Parathyroid adenoma (tissue), 2 donors: ENCODE measurements at regions not wholly inside any gene's neighbourhood (a gene's known extent, or its start where the extent isn't known, plus 50 kb on each side); places are given as distances from the start of the nearest gene placed in this dataset.

Experiments used
- H2AFZ ChIP-seq: fragments of 300-600 bp; sonication (generic); one replicate; pipeline ENCODE4 v1.7.0; 2017; ENCODE audit warnings: antibody characterized with exemption, mild to moderate bottlenecking
- H3K27ac ChIP-seq: fragments of 300-600 bp; sonication (generic); one replicate; pipeline ENCODE4 v1.7.0; 2017
- H3K27me3 ChIP-seq: fragments of 300-600 bp; sonication (generic); one replicate; pipeline ENCODE4 v1.7.0; 2017; ENCODE audit warnings: low read length; ENCODE audit not compliant: control insufficient read depth, insufficient read depth
- H3K36me3 ChIP-seq: fragments of 300-600 bp; sonication (generic); one replicate; pipeline ENCODE4 v1.7.0; 2017; ENCODE audit warnings: low read length; ENCODE audit not compliant: control insufficient read depth, insufficient read depth
- H3K4me1 ChIP-seq: fragments of 300-600 bp; sonication (generic); one replicate; pipeline ENCODE4 v1.7.0; 2017; ENCODE audit warnings: control low read depth
- H3K4me2 ChIP-seq: fragments of 300-600 bp; sonication (generic); one replicate; pipeline ENCODE4 v1.7.0; 2017; ENCODE audit warnings: low read length
- H3K4me3 ChIP-seq: fragments of 300-600 bp; sonication (generic); one replicate; pipeline ENCODE4 v1.7.0; 2017; ENCODE audit warnings: low read depth, low read length
- H3K79me2 ChIP-seq: fragments of 300-600 bp; sonication (generic); one replicate; pipeline ENCODE4 v1.7.0; 2017; ENCODE audit warnings: control low read depth
- H3K9ac ChIP-seq: fragments of 300-600 bp; sonication (generic); one replicate; pipeline ENCODE4 v1.7.0; 2017; ENCODE audit warnings: mild to moderate bottlenecking
- H3K9me3 ChIP-seq: fragments of 300-600 bp; sonication (generic); one replicate; pipeline ENCODE4 v1.7.0; 2017; ENCODE audit warnings: low read length; ENCODE audit not compliant: control insufficient read depth
- TF ChIP-seq, protein P1 (sequence below): fragments of 300-600 bp; sonication (generic); IDR thresholded peaks from one replicate; pipeline ENCODE4 v1.7.0; 2017; ENCODE audit warnings: antibody characterized with exemption, mild to moderate bottlenecking
- donor health status: primary hyperparathyroidism.

DNA sequence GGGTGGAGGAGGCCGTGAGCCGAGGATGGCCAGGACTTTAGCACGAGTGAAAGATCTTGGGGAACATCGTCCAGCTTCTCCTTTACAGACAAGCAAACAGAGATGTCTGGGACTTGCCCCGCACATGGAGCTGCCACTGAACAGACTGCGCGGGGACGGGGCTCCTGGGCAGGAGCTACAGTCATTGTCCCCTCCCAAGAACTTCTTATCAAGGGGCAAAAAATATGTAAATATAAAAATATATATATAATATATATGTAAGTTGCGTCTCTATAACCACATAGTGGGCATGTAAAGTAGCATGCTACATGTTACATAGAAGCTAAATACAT, 245.0 kb upstream of the SALL3 start:
- no peak overlapping the region for H3K27ac ChIP-seq
- H3K27me3 ChIP-seq: peaks cover 3% of the 10 kb centered on the region
- no peak overlapping the region for H3K4me2 ChIP-seq
- TF ChIP-seq, protein P1, sequence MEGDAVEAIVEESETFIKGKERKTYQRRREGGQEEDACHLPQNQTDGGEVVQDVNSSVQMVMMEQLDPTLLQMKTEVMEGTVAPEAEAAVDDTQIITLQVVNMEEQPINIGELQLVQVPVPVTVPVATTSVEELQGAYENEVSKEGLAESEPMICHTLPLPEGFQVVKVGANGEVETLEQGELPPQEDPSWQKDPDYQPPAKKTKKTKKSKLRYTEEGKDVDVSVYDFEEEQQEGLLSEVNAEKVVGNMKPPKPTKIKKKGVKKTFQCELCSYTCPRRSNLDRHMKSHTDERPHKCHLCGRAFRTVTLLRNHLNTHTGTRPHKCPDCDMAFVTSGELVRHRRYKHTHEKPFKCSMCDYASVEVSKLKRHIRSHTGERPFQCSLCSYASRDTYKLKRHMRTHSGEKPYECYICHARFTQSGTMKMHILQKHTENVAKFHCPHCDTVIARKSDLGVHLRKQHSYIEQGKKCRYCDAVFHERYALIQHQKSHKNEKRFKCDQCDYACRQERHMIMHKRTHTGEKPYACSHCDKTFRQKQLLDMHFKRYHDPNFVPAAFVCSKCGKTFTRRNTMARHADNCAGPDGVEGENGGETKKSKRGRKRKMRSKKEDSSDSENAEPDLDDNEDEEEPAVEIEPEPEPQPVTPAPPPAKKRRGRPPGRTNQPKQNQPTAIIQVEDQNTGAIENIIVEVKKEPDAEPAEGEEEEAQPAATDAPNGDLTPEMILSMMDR: no peak
- no peaks in the 10 kb centered on the region for H3K4me1 ChIP-seq
- H3K4me3 ChIP-seq: no peak overlapping the region
- H3K9me3 ChIP-seq: no peaks in the 10 kb centered on the region
- H3K36me3 ChIP-seq: no peaks in the 10 kb centered on the region
- no peak overlapping the region for H3K9ac ChIP-seq
- no peaks in the 10 kb centered on the region for H3K79me2 ChIP-seq
- no peak overlapping the region for H2AFZ ChIP-seq

DNA sequence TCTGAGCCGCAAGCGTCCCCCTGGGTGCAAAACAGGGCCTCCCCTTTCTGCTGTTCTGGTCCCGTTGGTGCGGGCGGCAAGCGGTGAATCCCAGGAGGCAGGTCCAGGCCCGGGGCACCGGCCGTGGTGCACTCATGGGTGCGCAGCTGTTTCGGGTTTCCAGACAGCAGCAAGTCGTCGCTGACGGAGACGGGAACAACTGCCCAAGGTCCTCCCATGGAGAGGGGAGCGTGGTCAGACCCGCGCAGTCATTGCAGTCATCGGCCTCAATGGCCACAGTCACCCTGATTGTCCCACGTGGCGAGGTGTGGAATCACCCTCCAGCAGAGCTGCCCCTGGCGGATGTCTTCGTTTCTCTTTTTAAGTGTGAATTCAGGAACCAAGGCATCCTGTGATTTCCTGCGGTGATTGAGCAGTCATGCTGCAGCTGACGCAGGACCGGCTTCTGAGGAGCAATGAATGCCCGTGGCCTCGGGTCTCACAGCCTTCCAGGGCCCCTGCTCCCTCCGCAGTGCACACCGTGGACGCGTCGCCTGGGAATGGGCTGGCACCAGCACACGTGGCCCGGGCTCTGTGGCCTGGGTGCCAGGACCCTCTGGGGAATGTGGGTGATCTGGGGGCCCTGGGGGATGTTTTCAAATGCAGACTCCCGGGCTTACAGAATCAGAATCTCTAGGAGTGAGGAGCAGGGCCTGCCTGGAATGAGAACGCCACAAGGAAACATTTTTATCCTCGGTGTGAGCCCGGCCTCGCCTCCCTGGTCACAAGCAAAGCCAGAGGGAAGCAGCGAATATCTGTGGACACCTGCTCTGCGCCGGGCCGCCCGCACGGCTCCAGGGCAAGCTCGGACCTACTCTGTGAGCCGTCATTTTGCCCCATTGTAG, 244.2 kb upstream of the SALL3 start:
- Histone ChIP-seq H3K9me3 (no peaks in the 10 kb centered on the region), H3K4me1 (no peaks in the 10 kb centered on the region), H3K9ac (no peak overlapping the region), H2AFZ (no peak overlapping the region), H3K27ac (no peak overlapping the region), H3K4me3 (no peak overlapping the region), H3K27me3 (peaks cover 3% of the 10 kb centered on the region), H3K79me2 (no peaks in the 10 kb centered on the region), H3K36me3 (no peaks in the 10 kb centered on the region), H3K4me2 (no peak overlapping the region)
- TF ChIP-seq, protein P1: no peak

DNA sequence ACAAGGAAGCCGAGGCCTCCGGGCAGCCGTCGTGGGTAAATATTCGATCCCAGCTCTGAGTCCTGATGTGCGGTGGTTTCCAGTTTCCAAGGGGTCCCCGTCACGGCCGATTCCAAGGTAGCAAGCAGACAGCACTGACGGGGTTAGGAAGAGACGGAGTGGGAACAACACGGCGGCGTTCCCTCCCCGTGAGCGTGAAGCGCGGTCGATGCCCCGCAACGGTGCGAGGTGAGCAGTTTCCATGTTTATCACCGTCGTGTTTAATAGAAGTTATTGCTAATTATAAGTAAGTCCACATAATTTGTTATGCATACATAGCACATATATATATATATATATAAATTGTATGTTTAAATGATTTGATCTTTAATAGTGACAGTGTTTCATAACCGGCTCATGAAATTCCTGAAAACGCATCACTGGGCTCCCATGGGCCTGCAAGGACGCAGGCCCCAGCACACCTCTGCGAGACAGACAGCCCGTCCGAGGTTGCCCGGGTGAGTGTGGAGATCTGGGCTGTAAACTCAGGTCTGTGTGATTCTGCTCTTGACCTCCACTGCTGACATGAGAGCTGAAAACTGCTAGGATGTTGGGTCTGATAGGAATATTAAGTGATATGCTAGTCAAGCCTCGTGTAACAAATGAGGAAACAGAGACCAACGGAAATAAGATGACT, 243.5 kb upstream of the SALL3 start:
- Histone ChIP-seq H3K4me1 (no peaks in the 10 kb centered on the region), H3K4me3 (no peak overlapping the region), H3K4me2 (no peak overlapping the region), H3K27ac (no peak overlapping the region), H3K9ac (no peak overlapping the region), H3K9me3 (no peaks in the 10 kb centered on the region), H3K79me2 (no peaks in the 10 kb centered on the region), H3K36me3 (no peaks in the 10 kb centered on the region), H3K27me3 (peaks cover 3% of the 10 kb centered on the region), H2AFZ (no peak overlapping the region)
- TF ChIP-seq, protein P1: no peak

DNA sequence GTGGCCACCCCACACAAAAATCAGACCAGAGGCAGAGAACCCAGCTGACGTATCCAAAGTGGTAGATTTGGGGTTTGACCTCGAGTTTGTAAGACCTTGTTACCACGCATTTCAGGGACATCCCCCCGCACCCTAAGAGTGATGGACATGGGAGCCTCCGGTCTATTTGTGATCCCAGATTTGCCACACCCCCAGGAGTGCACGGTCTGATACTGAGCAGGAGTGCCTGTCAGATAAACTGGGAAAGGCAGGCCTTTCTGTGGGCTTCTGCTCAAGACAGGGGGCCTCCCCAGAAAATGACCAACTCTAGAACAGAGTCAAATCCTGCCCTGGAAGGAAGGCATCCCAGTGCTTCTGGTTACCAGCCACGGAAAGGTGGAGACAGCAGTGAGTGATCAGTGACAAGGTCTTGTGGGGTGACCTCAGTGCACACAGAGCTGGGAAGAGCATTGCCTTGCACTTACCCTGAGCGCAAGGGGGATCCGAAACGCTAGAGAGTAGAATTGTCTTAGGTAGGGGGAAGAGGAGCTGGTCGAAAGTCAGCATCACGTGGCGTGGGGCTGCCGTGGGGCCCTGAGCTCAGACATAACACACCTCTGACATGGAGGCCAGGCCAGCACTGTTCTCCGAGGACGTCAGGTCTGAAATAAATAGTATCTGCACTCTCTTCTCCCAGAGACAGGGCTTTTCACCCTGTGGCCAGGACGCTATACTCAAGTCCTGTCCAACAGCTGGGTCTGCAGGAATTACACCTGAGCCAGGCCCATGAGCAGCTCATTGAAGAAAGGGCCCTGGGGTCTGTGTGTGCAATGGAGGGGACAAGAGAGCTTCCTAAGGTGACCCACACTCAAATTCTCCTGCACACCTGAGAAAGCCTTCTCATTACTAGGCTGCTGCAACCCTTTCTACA, 242.4 kb upstream of the SALL3 start:
- TF ChIP-seq, protein P1: no peak
- H3K27ac ChIP-seq: no peak overlapping the region
- H3K4me2 ChIP-seq: no peak overlapping the region
- no peak overlapping the region for H3K4me3 ChIP-seq
- no peaks in the 10 kb centered on the region for H3K4me1 ChIP-seq
- H3K79me2 ChIP-seq: no peaks in the 10 kb centered on the region
- H3K9ac ChIP-seq: no peak overlapping the region
- no peaks in the 10 kb centered on the region for H3K36me3 ChIP-seq
- no peak overlapping the region for H2AFZ ChIP-seq
- no peaks in the 10 kb centered on the region for H3K9me3 ChIP-seq
- no peaks in the 10 kb centered on the region for H3K27me3 ChIP-seq
